HFF-Myc (cell line): ENCODE measurements at regions not wholly inside any gene's neighbourhood (a gene's known extent, or its start where the extent isn't known, plus 50 kb on each side); places are given as distances from the start of the nearest gene placed in this dataset.

ENCODE experiments used
- DNase-seq: peaks from one replicate; pipeline ENCODE4 v3.0.0-alpha.2; 2011; ENCODE audit warnings: low read depth; ENCODE audit errors: extremely low read depth
- H3K4me3 ChIP-seq: replicated peaks from 2 replicates; pipeline ENCODE4 v1.5.1; 2011; ENCODE audit warnings: low read depth, mild to moderate bottlenecking, control low read depth, low read length
- TF ChIP-seq, protein P1 (sequence below): IDR thresholded peaks from 2 replicates; pipeline ENCODE4 v1.5.1; 2012; ENCODE audit warnings: mild to moderate bottlenecking, low read depth, low read length, control low read depth; ENCODE audit errors: missing control alignments

DNA sequence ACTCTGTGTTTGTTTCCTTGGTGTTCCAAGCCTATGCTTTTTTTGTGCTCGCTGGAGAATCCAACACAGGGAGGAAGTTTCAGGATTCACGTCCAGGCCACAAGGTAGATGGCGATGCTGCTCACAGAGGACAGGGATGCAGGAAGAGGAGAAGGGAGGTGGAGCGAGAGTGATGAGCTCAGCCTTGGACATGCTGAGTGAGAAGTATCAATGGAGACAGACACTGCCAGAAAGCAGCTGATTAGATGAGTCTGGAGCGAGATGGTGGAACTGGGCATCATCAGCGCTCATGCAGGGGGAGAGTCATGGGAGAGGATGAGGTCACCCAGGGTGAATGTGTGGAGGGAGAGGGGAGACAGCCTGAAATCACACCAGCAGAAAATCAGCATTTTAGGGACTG lies 110.0 kb downstream of the GLUL start:
- TF ChIP-seq, protein P1, sequence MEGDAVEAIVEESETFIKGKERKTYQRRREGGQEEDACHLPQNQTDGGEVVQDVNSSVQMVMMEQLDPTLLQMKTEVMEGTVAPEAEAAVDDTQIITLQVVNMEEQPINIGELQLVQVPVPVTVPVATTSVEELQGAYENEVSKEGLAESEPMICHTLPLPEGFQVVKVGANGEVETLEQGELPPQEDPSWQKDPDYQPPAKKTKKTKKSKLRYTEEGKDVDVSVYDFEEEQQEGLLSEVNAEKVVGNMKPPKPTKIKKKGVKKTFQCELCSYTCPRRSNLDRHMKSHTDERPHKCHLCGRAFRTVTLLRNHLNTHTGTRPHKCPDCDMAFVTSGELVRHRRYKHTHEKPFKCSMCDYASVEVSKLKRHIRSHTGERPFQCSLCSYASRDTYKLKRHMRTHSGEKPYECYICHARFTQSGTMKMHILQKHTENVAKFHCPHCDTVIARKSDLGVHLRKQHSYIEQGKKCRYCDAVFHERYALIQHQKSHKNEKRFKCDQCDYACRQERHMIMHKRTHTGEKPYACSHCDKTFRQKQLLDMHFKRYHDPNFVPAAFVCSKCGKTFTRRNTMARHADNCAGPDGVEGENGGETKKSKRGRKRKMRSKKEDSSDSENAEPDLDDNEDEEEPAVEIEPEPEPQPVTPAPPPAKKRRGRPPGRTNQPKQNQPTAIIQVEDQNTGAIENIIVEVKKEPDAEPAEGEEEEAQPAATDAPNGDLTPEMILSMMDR, result no peak
- no peak overlapping the region for H3K4me3 ChIP-seq
- no peak for DNase-seq

DNA sequence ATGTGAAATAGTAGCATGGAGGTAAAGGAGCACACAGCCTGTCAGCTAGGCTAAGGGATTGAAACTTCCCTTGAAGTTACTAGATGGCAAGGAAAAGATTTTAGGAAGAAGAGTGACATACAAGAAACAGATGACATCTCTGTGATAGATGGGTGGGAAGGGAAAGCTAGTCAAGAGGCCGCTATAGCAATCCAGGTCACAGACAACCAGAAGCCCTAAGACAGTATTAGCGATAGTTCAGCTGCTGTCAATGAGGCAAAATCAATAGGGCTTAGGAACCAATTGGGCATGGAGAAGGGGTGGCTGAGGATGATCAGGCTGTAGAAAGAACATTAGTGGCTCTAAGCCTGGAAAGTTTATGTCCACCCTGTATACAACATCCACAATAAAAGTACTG lies 111.1 kb downstream of the GLUL start:
- no peak overlapping the region for H3K4me3 ChIP-seq
- DNase-seq, result no peak

DNA sequence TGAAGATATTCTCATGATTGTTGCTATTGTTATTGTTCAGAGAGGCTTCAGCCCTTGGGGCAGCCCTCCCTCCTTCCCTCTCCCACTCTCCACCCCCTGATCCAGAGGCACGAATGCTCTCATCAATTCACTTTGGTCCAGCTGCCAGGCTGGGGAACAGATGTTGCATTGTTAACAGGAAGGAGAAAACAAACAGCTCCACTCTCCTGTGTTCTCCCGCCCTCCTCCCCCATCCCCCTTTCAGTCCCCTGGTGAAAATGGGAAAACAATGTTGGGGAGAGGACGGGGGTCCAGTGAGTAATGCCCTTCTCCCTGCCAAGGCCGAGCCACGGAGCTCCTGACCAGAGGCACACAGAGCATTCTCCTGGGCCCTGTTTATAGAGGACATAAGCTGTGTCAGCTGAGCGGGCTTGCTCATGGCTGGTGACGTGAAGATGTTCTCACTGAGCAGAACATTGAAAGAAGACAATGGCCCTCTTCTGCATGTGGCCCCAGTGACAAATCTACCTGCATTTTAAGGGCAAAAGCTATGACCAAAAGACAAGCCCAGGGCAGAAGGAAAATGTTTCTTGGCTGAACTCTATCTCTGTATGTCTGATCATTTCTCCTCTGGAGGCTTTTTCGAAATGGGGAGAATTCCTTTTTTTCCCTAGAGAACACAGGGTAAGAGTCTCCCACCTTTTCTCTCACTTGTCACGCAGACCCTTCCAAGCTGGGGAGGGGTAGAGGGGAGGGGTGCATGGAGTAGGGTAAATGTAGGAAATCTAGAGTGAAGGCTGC lies 111.7 kb downstream of the GLUL start:
- DNase-seq, result no peak

More for the DNA sequence above, 111.1 kb downstream of the GLUL start:
- TF ChIP-seq, protein P1, result no peak

DNA sequence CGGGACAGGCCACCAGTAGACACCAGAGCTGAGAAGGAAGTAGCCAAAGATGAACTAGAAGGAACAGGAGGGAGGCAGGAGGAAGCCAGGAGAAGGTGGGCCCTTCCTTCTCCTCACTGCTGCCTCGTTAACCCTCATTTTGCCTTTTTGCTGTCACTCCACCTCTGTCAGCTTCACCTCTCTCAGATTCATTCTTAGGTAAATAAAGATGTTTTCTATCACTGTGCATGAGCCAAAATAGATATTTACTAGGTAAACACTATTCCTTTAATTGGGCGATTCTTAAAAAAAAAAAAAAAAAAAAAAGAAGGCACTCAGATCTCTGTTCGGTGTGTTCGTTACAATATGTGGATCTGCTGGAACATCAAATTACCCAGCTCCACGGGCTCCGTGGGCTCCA lies 112.3 kb downstream of the GLUL start:
- TF ChIP-seq, protein P1, result no peak
- DNase-seq, result no peak
- no peak overlapping the region for H3K4me3 ChIP-seq

More for the DNA sequence above, 111.7 kb downstream of the GLUL start:
- no peak overlapping the region for H3K4me3 ChIP-seq
- TF ChIP-seq, protein P1, result no peak

DNA sequence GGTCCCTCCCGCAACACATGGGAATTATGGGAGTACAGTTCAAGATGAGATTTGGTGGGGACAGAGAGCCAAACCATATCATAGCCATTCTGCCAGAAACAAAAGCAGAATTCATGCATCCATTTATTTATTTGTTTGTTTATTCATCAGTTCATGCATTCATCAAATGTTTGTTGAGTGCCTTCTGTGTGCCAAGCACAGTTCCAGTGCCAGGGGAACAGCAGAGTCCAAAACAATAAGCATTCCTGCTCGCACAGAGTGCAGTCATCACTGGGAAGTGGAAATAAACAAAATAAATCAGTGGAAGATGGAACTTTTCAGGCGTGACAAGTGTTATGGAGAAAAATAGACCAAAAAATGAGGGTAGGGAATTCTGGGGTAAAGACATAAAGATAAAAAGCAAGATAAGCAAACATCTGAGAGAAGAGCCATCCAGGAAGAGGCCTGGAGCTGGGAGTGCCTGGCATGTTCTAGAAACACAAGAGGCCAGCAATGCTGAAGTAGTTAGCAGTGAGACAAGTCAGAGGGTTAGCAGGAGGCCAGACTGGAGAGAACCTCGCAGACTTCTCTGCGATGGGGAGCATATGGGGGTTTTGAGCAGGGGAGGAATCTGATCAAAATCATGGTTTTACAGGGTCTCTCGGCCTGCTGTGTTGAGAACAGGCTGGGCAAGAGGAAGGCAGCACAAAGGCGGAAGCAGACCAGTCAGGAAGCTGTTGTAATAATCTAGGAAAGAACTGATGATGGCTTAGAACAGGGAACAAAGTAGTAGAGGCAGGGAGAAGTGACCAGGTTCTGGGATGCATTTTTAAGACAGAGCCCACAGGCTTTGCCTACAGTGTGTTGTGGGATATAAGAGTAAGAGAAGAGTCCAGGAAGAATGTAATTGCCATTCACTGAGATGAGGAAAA lies 113.2 kb downstream of the GLUL start:
- DNase-seq, result no peak
- TF ChIP-seq, protein P1, result no peak
- no peak overlapping the region for H3K4me3 ChIP-seq

DNA sequence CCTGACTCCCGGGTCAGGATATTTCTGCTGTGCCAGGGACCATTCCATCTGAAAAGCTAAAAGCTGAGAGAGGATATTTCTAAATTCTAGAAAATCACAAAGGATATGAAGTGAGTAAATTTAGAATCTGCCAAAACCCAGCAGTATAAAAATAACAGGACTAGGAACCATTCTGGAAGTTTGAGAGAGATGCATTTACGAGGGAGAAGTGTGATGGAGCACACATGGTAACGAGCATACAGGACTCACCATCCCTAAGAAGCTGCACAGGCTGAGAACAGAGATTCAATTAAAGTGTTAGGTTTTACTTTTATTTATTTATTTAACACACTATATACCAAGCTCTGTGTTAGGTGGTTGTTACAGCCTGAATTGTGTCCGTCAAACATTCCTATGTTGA lies 116.3 kb downstream of the GLUL start:
- no peak for DNase-seq
- TF ChIP-seq, protein P1, result no peak
- H3K4me3 ChIP-seq, result no peak overlapping the region
